HEK293 (cell line): ENCODE measurements at regions not wholly inside any gene's neighbourhood (a gene's known extent, or its start where the extent isn't known, plus 50 kb on each side); places are given as distances from the start of the nearest gene placed in this dataset.

ENCODE experiments used
- CTCF ChIA-PET: fragments of 350-600 bp; formaldehyde crosslinking; extraction: SDS; loops from one replicate; lab custom pipeline; 2021; ENCODE audit warnings: antibody characterized with exemption; lab: Yijun Ruan, JAX
- POLR2A ChIA-PET: fragments of 300-600 bp; formaldehyde crosslinking; extraction: SDS; loops from one replicate; lab custom pipeline; 2020; ENCODE audit warnings: antibody characterized with exemption, inconsistent platforms; lab: Yijun Ruan, JAX
- H3K27ac ChIP-seq: fragments of 200-500 bp; sonication (Bioruptor generic); 2 replicates; pipeline ENCODE4 v1.5.1; 2014; ENCODE audit warnings: low read depth, low read length, control low read depth, inconsistent platforms; ENCODE audit errors: extremely low read depth
- H3K36me3 ChIP-seq, 2 experiments: fragments of 200-500 bp in 1 of 2; sonication (Bioruptor generic) in 1 of 2; 1 replicate in 1 of 2; 2 replicates in 1 of 2; pipeline ENCODE4 v1.5.1; 2014 to 2017; ENCODE audit warnings: inconsistent platforms in 2 of 2, low read length in 2 of 2; ENCODE audit not compliant: control insufficient read depth in 2 of 2, insufficient read depth in 1 of 2
- H3K4me1 ChIP-seq: fragments of 200-500 bp; sonication (Bioruptor generic); 2 replicates; pipeline ENCODE4 v1.5.1; 2014; ENCODE audit warnings: mild to moderate bottlenecking, low read length, inconsistent platforms; ENCODE audit not compliant: control insufficient read depth, insufficient read depth
- H3K4me3 ChIP-seq: 2 replicates; pipeline ENCODE4 v1.5.1; 2011; ENCODE audit warnings: low read depth, mild to moderate bottlenecking, control low read depth, low read length, moderate library complexity
- H3K9me3 ChIP-seq: fragments of 200-500 bp; sonication (Bioruptor generic); 2 replicates; pipeline ENCODE4 v1.5.1; 2014; ENCODE audit warnings: low read depth, low read length, inconsistent platforms; ENCODE audit not compliant: control insufficient read depth, insufficient read depth
- HOXA7 ChIP-seq: sonication (generic); formaldehyde crosslinking; IDR thresholded peaks from 2 replicates; pipeline ENCODE4 v1.8.1; 2022; ENCODE audit warnings: missing genetic modification reagents, borderline replicate concordance
- KLF16 ChIP-seq: fragments of 450-650 bp; formaldehyde crosslinking; IDR thresholded peaks from 2 replicates; pipeline ENCODE4 v1.5.1; 2017; ENCODE audit warnings: missing biosample characterization, missing genetic modification characterization
- OSR2 ChIP-seq: fragments of 450-650 bp; formaldehyde crosslinking; IDR thresholded peaks from 2 replicates; pipeline ENCODE4 v1.5.1; 2016; ENCODE audit warnings: missing biosample characterization, missing genetic modification characterization
- SCRT1 ChIP-seq: fragments of 450-650 bp; formaldehyde crosslinking; IDR thresholded peaks from 2 replicates; pipeline ENCODE4 v1.5.1; 2016; ENCODE audit warnings: missing biosample characterization, missing genetic modification characterization, borderline replicate concordance
- SP7 ChIP-seq: fragments of 450-650 bp; formaldehyde crosslinking; IDR thresholded peaks from 2 replicates; pipeline ENCODE4 v1.5.1; 2016; ENCODE audit warnings: missing biosample characterization, missing genetic modification characterization
- TRIM28 ChIP-seq: IDR thresholded peaks from 2 replicates; pipeline ENCODE4 v1.6.1; 2011; ENCODE audit warnings: low read length, control low read depth, borderline replicate concordance
- ZBTB17 ChIP-seq: fragments of 450-650 bp; formaldehyde crosslinking; IDR thresholded peaks from 2 replicates; pipeline ENCODE4 v1.5.1; 2016; ENCODE audit warnings: missing biosample characterization, missing genetic modification characterization
- ZBTB20 ChIP-seq: fragments of 450-650 bp; formaldehyde crosslinking; IDR thresholded peaks from 2 replicates; pipeline ENCODE4 v1.5.1; 2016; ENCODE audit warnings: missing biosample characterization, missing genetic modification characterization
- ZBTB21 ChIP-seq: fragments of 450-650 bp; formaldehyde crosslinking; IDR thresholded peaks from 2 replicates; pipeline ENCODE4 v1.5.1; 2017; ENCODE audit warnings: missing biosample characterization, missing genetic modification characterization
- ZBTB44 ChIP-seq: fragments of 450-650 bp; IDR thresholded peaks from 2 replicates; pipeline ENCODE4 v1.5.1; 2018; ENCODE audit warnings: missing biosample characterization, mild to moderate bottlenecking, missing genetic modification characterization
- ZBTB48 ChIP-seq: fragments of 450-650 bp; formaldehyde crosslinking; IDR thresholded peaks from 2 replicates; pipeline ENCODE4 v1.5.1; 2016; ENCODE audit warnings: missing biosample characterization, missing genetic modification characterization
- ZBTB8A ChIP-seq: fragments of 450-650 bp; formaldehyde crosslinking; IDR thresholded peaks from 2 replicates; pipeline ENCODE4 v1.5.1; 2016; ENCODE audit warnings: missing biosample characterization, missing genetic modification characterization
- ZNF155 ChIP-seq: fragments of 450-650 bp; formaldehyde crosslinking; IDR thresholded peaks from 2 replicates; pipeline ENCODE4 v1.5.1; 2016; ENCODE audit warnings: missing biosample characterization, missing genetic modification characterization
- ZNF19 ChIP-seq: fragments of 450-650 bp; formaldehyde crosslinking; IDR thresholded peaks from 2 replicates; pipeline ENCODE4; 2016; ENCODE audit warnings: missing biosample characterization, missing genetic modification characterization, low read depth
- ZNF202 ChIP-seq: fragments of 450-650 bp; formaldehyde crosslinking; IDR thresholded peaks from 2 replicates; pipeline ENCODE4 v1.5.1; 2016; ENCODE audit warnings: missing biosample characterization, missing genetic modification characterization, borderline replicate concordance
- ZNF23 ChIP-seq: fragments of 450-650 bp; formaldehyde crosslinking; IDR thresholded peaks from 2 replicates; pipeline ENCODE4 v1.5.1; 2016; ENCODE audit warnings: missing biosample characterization, missing genetic modification characterization, borderline replicate concordance
- ZNF239 ChIP-seq: fragments of 450-650 bp; formaldehyde crosslinking; IDR thresholded peaks from 2 replicates; pipeline ENCODE4 v1.5.1; 2016; ENCODE audit warnings: missing biosample characterization, missing genetic modification characterization
- ZNF366 ChIP-seq: fragments of 450-650 bp; formaldehyde crosslinking; conservative IDR thresholded peaks from 2 replicates; pipeline ENCODE4 v1.5.1; 2016; ENCODE audit warnings: missing biosample characterization, missing genetic modification characterization
- ZNF501 ChIP-seq: fragments of 450-650 bp; formaldehyde crosslinking; IDR thresholded peaks from 2 replicates; pipeline ENCODE4 v1.5.1; 2016; ENCODE audit warnings: missing biosample characterization, missing genetic modification characterization
- ZNF529 ChIP-seq: fragments of 450-650 bp; formaldehyde crosslinking; IDR thresholded peaks from 2 replicates; pipeline ENCODE4 v1.5.1; 2017; ENCODE audit warnings: missing genetic modification characterization, missing biosample characterization; ENCODE audit not compliant: insufficient replicate concordance
- ZNF549 ChIP-seq: fragments of 450-650 bp; IDR thresholded peaks from 2 replicates; pipeline ENCODE4 v1.5.1; 2018; ENCODE audit warnings: missing biosample characterization, missing genetic modification characterization, mild to moderate bottlenecking, inconsistent platforms, moderate library complexity
- ZNF555 ChIP-seq: fragments of 450-650 bp; formaldehyde crosslinking; conservative IDR thresholded peaks from 2 replicates; pipeline ENCODE4 v1.5.1; 2017; ENCODE audit warnings: missing biosample characterization, mild to moderate bottlenecking, missing genetic modification characterization, inconsistent platforms
- ZNF623 ChIP-seq: fragments of 450-650 bp; formaldehyde crosslinking; IDR thresholded peaks from 2 replicates; pipeline ENCODE4 v1.5.1; 2016; ENCODE audit warnings: missing biosample characterization, missing genetic modification characterization
- ZNF626 ChIP-seq: fragments of 450-650 bp; sonication (Bioruptor Pico); formaldehyde crosslinking; IDR thresholded peaks from 2 replicates; pipeline ENCODE4 v1.5.1; 2018; ENCODE audit warnings: missing biosample characterization, missing genetic modification characterization, inconsistent platforms
- ZNF658 ChIP-seq: fragments of 450-650 bp; formaldehyde crosslinking; IDR thresholded peaks from 2 replicates; pipeline ENCODE4; 2016; ENCODE audit warnings: missing biosample characterization, missing genetic modification characterization
- ZNF664 ChIP-seq: fragments of 450-650 bp; formaldehyde crosslinking; IDR thresholded peaks from 2 replicates; pipeline ENCODE4 v1.5.1; 2016; ENCODE audit warnings: missing biosample characterization, missing genetic modification characterization
- ZNF776 ChIP-seq: fragments of 450-650 bp; formaldehyde crosslinking; IDR thresholded peaks from 2 replicates; pipeline ENCODE4 v1.5.0; 2017; ENCODE audit warnings: missing biosample characterization, missing genetic modification characterization, borderline replicate concordance
- TF ChIP-seq, protein P1 (sequence below): fragments of 450-650 bp; formaldehyde crosslinking; IDR thresholded peaks from 2 replicates; pipeline ENCODE4 v1.5.1; 2017; ENCODE audit warnings: missing biosample characterization, missing genetic modification characterization
- TF ChIP-seq, protein P2 (sequence below): fragments of 450-650 bp; formaldehyde crosslinking; optimal IDR thresholded peaks from 2 replicates; pipeline ENCODE3; 2016; ENCODE audit warnings: missing biosample characterization, mild to moderate bottlenecking, missing genetic modification characterization
- TF ChIP-seq, protein P3 (sequence below): fragments of 450-650 bp; formaldehyde crosslinking; IDR thresholded peaks from 2 replicates; pipeline ENCODE4 v1.5.1; 2017; ENCODE audit warnings: missing biosample characterization, mild to moderate bottlenecking, missing genetic modification characterization, moderate library complexity

GRCh38 chr1:116855191-116855619 lies 54.5 kb upstream of the PTGFRN start (continued):
- TF ChIP-seq ZNF529 (no peak), ZNF202 (tag by site-specific recombination) (no peak), SP7 (tag by site-specific recombination) (no peak), ZNF664 (tag by site-specific recombination) (no peak), ZBTB21 (tag by site-specific recombination) (no peak), ZBTB17 (tag by site-specific recombination) (peak; percentile 67; the same call in 1 of the 2 replicates)
- TF ChIP-seq, all 188 proteins: peak for 2

- H3K9me3 ChIP-seq: no peaks in the 10 kb centered on the region
- no peaks in the 10 kb centered on the region for H3K36me3 ChIP-seq
- H3K4me1 ChIP-seq: peaks cover 28% of the 10 kb centered on the region
- CTCF ChIA-PET: interaction anchor here (0.6 to 2.0 kb wide), 8 partner anchors 13 to 428 kb away, joined by 3 to 6 read pairs (median 4); no protein-coding TSS in a partner anchor
- no peak overlapping the region for H3K4me3 ChIP-seq
- H3K27ac ChIP-seq: peak overlapping the region; percentile 8; the same call in 1 of the 2 replicates
- POLR2A ChIA-PET: interaction anchor here (1.0 to 1.2 kb wide), 2 partner anchors 17 to 204 kb away, joined by 3 to 5 read pairs; partner anchors contain the start of gene TTF2
- TF ChIP-seq ZBTB17 (tag by site-specific recombination): no peak; the same call in 1 of the 2 replicates
- TF ChIP-seq ZNF555 (tag by site-specific recombination): no peak
- TF ChIP-seq ZNF23 (tag by site-specific recombination): no peak
- no peak for TF ChIP-seq KLF16
- no peak for TF ChIP-seq HOXA7 (CRISPR knock-in tag)
- peak; percentile 74 for TF ChIP-seq SP7 (tag by site-specific recombination)
- TF ChIP-seq, protein P1, sequence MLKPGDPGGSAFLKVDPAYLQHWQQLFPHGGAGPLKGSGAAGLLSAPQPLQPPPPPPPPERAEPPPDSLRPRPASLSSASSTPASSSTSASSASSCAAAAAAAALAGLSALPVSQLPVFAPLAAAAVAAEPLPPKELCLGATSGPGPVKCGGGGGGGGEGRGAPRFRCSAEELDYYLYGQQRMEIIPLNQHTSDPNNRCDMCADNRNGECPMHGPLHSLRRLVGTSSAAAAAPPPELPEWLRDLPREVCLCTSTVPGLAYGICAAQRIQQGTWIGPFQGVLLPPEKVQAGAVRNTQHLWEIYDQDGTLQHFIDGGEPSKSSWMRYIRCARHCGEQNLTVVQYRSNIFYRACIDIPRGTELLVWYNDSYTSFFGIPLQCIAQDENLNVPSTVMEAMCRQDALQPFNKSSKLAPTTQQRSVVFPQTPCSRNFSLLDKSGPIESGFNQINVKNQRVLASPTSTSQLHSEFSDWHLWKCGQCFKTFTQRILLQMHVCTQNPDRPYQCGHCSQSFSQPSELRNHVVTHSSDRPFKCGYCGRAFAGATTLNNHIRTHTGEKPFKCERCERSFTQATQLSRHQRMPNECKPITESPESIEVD (tag by site-specific recombination): peak; percentile 54; the same call in 1 of the 2 replicates
- no peak for TF ChIP-seq ZNF549 (tag by site-specific recombination)
- no peak for TF ChIP-seq SCRT1 (tag by site-specific recombination)
- peak; percentile 63; the same call in 1 of the 2 replicates for TF ChIP-seq ZNF501 (tag by site-specific recombination)
- no peak for TF ChIP-seq ZNF19
- TF ChIP-seq ZNF658 (tag by site-specific recombination): no peak
- peak; percentile 73; the same call in 1 of the 2 replicates for TF ChIP-seq ZBTB48 (tag by site-specific recombination)
- no peak for TF ChIP-seq ZNF623 (tag by site-specific recombination)
- TF ChIP-seq TRIM28: peak; percentile 93
- TF ChIP-seq ZNF155 (tag by site-specific recombination): no peak
- no peak for TF ChIP-seq ZNF239 (tag by site-specific recombination)
- no peak for TF ChIP-seq ZNF776 (tag by site-specific recombination)
- TF ChIP-seq, protein P2, sequence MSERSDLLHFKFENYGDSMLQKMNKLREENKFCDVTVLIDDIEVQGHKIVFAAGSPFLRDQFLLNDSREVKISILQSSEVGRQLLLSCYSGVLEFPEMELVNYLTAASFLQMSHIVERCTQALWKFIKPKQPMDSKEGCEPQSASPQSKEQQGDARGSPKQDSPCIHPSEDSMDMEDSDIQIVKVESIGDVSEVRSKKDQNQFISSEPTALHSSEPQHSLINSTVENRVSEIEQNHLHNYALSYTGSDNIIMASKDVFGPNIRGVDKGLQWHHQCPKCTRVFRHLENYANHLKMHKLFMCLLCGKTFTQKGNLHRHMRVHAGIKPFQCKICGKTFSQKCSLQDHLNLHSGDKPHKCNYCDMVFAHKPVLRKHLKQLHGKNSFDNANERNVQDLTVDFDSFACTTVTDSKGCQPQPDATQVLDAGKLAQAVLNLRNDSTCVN (tag by site-specific recombination): no peak
- TF ChIP-seq, protein P3, sequence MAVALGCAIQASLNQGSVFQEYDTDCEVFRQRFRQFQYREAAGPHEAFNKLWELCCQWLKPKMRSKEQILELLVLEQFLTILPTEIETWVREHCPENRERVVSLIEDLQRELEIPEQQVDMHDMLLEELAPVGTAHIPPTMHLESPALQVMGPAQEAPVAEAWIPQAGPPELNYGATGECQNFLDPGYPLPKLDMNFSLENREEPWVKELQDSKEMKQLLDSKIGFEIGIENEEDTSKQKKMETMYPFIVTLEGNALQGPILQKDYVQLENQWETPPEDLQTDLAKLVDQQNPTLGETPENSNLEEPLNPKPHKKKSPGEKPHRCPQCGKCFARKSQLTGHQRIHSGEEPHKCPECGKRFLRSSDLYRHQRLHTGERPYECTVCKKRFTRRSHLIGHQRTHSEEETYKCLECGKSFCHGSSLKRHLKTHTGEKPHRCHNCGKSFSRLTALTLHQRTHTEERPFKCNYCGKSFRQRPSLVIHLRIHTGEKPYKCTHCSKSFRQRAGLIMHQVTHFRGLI: peak; percentile 94
- TF ChIP-seq ZNF366 (tag by site-specific recombination): peak; percentile 78
- TF ChIP-seq ZBTB8A: peak; percentile 31; the same call in 1 of the 2 replicates
- TF ChIP-seq OSR2: peak; percentile 56; the same call in 1 of the 2 replicates
- TF ChIP-seq ZNF626: no peak
- TF ChIP-seq ZBTB44 (tag by site-specific recombination): peak; percentile 66; the same call in 1 of the 2 replicates
- no peak for TF ChIP-seq ZBTB20 (tag by site-specific recombination)
Observed at GRCh38 chr1:116855773-116856201, 53.9 kb upstream of the PTGFRN start.
